Uterus (tissue), 3 donors: ENCODE measurements at regions not wholly inside any gene's neighbourhood (a gene's known extent, or its start where the extent isn't known, plus 50 kb on each side); places are given as distances from the start of the nearest gene placed in this dataset.

Source experiments
- DNase-seq, 2 donors: peaks; one replicate each; pipeline ENCODE4 v3.0.0-alpha.2; 2019 to 2020
- H3K27ac ChIP-seq, 2 donors: fragments of 200-600 bp; sonication (generic); 1 replicate in 1 of 2; 2 replicates in 1 of 2; pipeline ENCODE4 v1.5.1; 2016 to 2018
- H3K27me3 ChIP-seq, 2 donors: fragments of 200-600 bp; sonication (generic); one replicate each; pipeline ENCODE4 v1.5.1; 2018 to 2019; ENCODE audit warnings: control low read depth in 1 of 2
- H3K36me3 ChIP-seq, 2 donors: fragments of 200-600 bp; sonication (generic); one replicate each; pipeline ENCODE4 v1.5.1; 2019; ENCODE audit warnings: control low read depth in 1 of 2
- H3K4me1 ChIP-seq, 2 donors: fragments of 200-600 bp; sonication (generic); one replicate each; pipeline ENCODE4 v1.5.1; 2018 to 2019; ENCODE audit warnings: control low read depth in 1 of 2
- H3K4me3 ChIP-seq, 2 donors: fragments of 200-600 bp; sonication (generic); 1 replicate in 1 of 2; 2 replicates in 1 of 2; pipeline ENCODE4 v1.5.1; 2018 to 2019; ENCODE audit warnings: mild to moderate bottlenecking in 1 of 2
- H3K9me3 ChIP-seq, 2 donors: fragments of 200-600 bp; sonication (generic); one replicate each; pipeline ENCODE4 v1.5.1; 2019; ENCODE audit warnings: control low read depth in 1 of 2
- CTCF ChIP-seq, 4 experiments: fragments of 200-600 bp in 2 of 4; fragments of 450-650 bp in 2 of 4; sonication (generic) in 2 of 4; IDR thresholded peaks; one replicate each; pipeline ENCODE4 v1.5.1; 2016 to 2019; ENCODE audit warnings: antibody characterized with exemption in 4 of 4, mild to moderate bottlenecking in 2 of 4, moderate library complexity in 1 of 4
- POLR2A ChIP-seq, 2 donors: fragments of 450-650 bp; IDR thresholded peaks; one replicate each; pipeline ENCODE4 v1.6.1; 2016; ENCODE audit warnings: antibody characterized with exemption in 2 of 2, mild to moderate bottlenecking in 1 of 2, moderate library complexity in 1 of 2
- intact Hi-C: fragments of 100-400 bp; cut with DNase I; formaldehyde crosslinking; loops from one replicate; pipeline ENCODE4 v1.15.1; 2023; ENCODE audit warnings: low total_unique reads
- donor health status: DM: yes; HTN: yes; CAD: no.

- no peaks in the 10 kb centered on the region for H3K4me1 ChIP-seq
- H3K36me3 ChIP-seq = no peaks in the 10 kb centered on the region
- intact Hi-C loops = no loop called here
- H3K9me3 ChIP-seq = no peaks in the 10 kb centered on the region
- no peaks in the 10 kb centered on the region for H3K27me3 ChIP-seq
- H3K4me3 ChIP-seq = no peak overlapping the region
- H3K27ac ChIP-seq = no peak overlapping the region
- DNase-seq = no peak
- TF ChIP-seq POLR2A (IDR thresholded peaks at IDR 0.05) (no peak), CTCF (IDR thresholded peaks at IDR 0.05) (no peak)
These were observed 346.0 kb upstream of the TBX3 start for GRCh38 chr12:115030017-115030416.

- Histone ChIP-seq H3K4me3 (no peak overlapping the region), H3K27ac (no peak overlapping the region), H3K9me3 (peaks cover 0 to 1% of the 10 kb centered on the region in 2 donors), H3K36me3 (no peaks in the 10 kb centered on the region), H3K27me3 (no peaks in the 10 kb centered on the region), H3K4me1 (no peaks in the 10 kb centered on the region)
- no peak for DNase-seq
- TF ChIP-seq POLR2A (IDR thresholded peaks at IDR 0.05) (no peak), CTCF (IDR thresholded peaks at IDR 0.05) (no peak)
- intact Hi-C loops = no loop called here
These were observed 340.6 kb upstream of the TBX3 start for GRCh38 chr12:115024531-115024930.

- H3K27me3 ChIP-seq = no peaks in the 10 kb centered on the region
- H3K27ac ChIP-seq = no peak overlapping the region
- intact Hi-C loops = no loop called here
- peaks cover 0 to 2% of the 10 kb centered on the region in 2 donors for H3K9me3 ChIP-seq
- no peaks in the 10 kb centered on the region for H3K4me1 ChIP-seq
- no peak for DNase-seq
- TF ChIP-seq CTCF (IDR thresholded peaks at IDR 0.05) (no peak), POLR2A (IDR thresholded peaks at IDR 0.05) (no peak)
- H3K36me3 ChIP-seq = no peaks in the 10 kb centered on the region
- H3K4me3 ChIP-seq = no peak overlapping the region
These were observed 339.6 kb upstream of the TBX3 start for GRCh38 chr12:115023279-115024265.

GRCh38 chr12:115020091-115020490, 336.1 kb upstream of the TBX3 start:
- intact Hi-C loops = no loop called here
- H3K4me3 ChIP-seq = no peak overlapping the region
- no peaks in the 10 kb centered on the region for H3K36me3 ChIP-seq
- TF ChIP-seq CTCF (IDR thresholded peaks at IDR 0.05) (no peak), POLR2A (IDR thresholded peaks at IDR 0.05) (no peak)
- H3K27me3 ChIP-seq = no peaks in the 10 kb centered on the region
- H3K4me1 ChIP-seq = no peaks in the 10 kb centered on the region
- peaks cover 0 to 2% of the 10 kb centered on the region in 2 donors for H3K9me3 ChIP-seq
- DNase-seq = no peak
- no peak overlapping the region for H3K27ac ChIP-seq

GRCh38 chr12:115017346-115017745, 333.4 kb upstream of the TBX3 start:
- DNase-seq = no peak
- intact Hi-C loops = no loop called here
- Histone ChIP-seq H3K27me3 (no peaks in the 10 kb centered on the region), H3K27ac (no peak overlapping the region), H3K9me3 (peaks cover 0 to 2% of the 10 kb centered on the region in 2 donors), H3K4me1 (no peaks in the 10 kb centered on the region), H3K36me3 (no peaks in the 10 kb centered on the region), H3K4me3 (no peak overlapping the region)
- no peak for TF ChIP-seq POLR2A (IDR thresholded peaks at IDR 0.05)
- TF ChIP-seq CTCF (IDR thresholded peaks at IDR 0.05) = no peak
